IMR-90 (cell line): ENCODE measurements at regions not wholly inside any gene's neighbourhood (a gene's known extent, or its start where the extent isn't known, plus 50 kb on each side); places are given as distances from the start of the nearest gene placed in this dataset.

Source experiments
- ATAC-seq: fragments of 200-7000 bp; cut with Tn5 transposase; 2 replicates; pipeline ENCODE4 v1.9.1; 2020; ENCODE audit warnings: low read depth, mild to moderate bottlenecking, moderate library complexity
- BruUV-seq: library from RNA; stranded (reverse); fragments of 400-500 nt; replicated peaks from 2 replicates; lab custom pipeline; 2021; lab: Mats Ljungman, UMichigan
- CTCF ChIA-PET: fragments of 300-600 bp; formaldehyde crosslinking; extraction: SDS; loops from one replicate; lab custom pipeline; 2021; ENCODE audit warnings: antibody characterized with exemption; lab: Yijun Ruan, JAX
- POLR2A ChIA-PET: fragments of 300-600 bp; sonication (Branson Sonifier 250); formaldehyde crosslinking; loops from one replicate; lab custom pipeline; 2022; ENCODE audit warnings: antibody characterized with exemption; ENCODE audit not compliant: unreplicated experiment; lab: Charles Lee
- DNase-seq: peaks from one replicate; pipeline ENCODE4 v3.0.0; 2013
- H2AFZ ChIP-seq: replicated peaks from 2 replicates; pipeline ENCODE3; 2013; ENCODE audit warnings: low read length, mild to moderate bottlenecking; ENCODE audit not compliant: poor library complexity
- H2AK5ac ChIP-seq: 2 replicates; pipeline ENCODE4 v1.6.1; 2013; ENCODE audit warnings: low read depth, low read length, inconsistent platforms
- H2AK9ac ChIP-seq: replicated peaks from 2 replicates; pipeline ENCODE3; 2013; ENCODE audit warnings: mild to moderate bottlenecking, low read depth, low read length, moderate library complexity; ENCODE audit not compliant: poor library complexity
- H2BK120ac ChIP-seq: 2 replicates; pipeline ENCODE4 v1.6.1; 2013; ENCODE audit warnings: low read depth, low read length, inconsistent platforms
- H2BK15ac ChIP-seq: 3 replicates; pipeline ENCODE4 v1.6.1; 2013; ENCODE audit warnings: low read depth, low read length, inconsistent platforms
- H2BK20ac ChIP-seq: 2 replicates; pipeline ENCODE4 v1.6.1; 2013; ENCODE audit warnings: low read depth, mild to moderate bottlenecking, inconsistent platforms, low read length, moderate library complexity
- H2BK5ac ChIP-seq: 2 replicates; pipeline ENCODE4 v1.6.1; 2013; ENCODE audit warnings: mild to moderate bottlenecking, low read depth, low read length, inconsistent platforms; ENCODE audit not compliant: poor library complexity, severe bottlenecking
- H3K14ac ChIP-seq: replicated peaks from 2 replicates; pipeline ENCODE4 v1.6.1; 2013; ENCODE audit warnings: low read depth, low read length, inconsistent platforms
- H3K18ac ChIP-seq: 2 replicates; pipeline ENCODE4 v1.6.1; 2013; ENCODE audit warnings: low read depth, low read length, control low read depth
- H3K23ac ChIP-seq: 2 replicates; pipeline ENCODE4 v1.6.1; 2013; ENCODE audit warnings: low read depth, low read length, inconsistent platforms
- H3K27ac ChIP-seq: 2 replicates; pipeline ENCODE4 v1.5.1; 2013; ENCODE audit warnings: mild to moderate bottlenecking, control low read depth, low read length; ENCODE audit not compliant: insufficient read depth
- H3K27me3 ChIP-seq: 2 replicates; pipeline ENCODE4 v1.6.1; 2013; ENCODE audit warnings: low read length; ENCODE audit not compliant: control insufficient read depth, insufficient read depth
- H3K36me3 ChIP-seq: 2 replicates; pipeline ENCODE4 v1.6.1; 2013; ENCODE audit warnings: low read length, mixed read lengths; ENCODE audit not compliant: control insufficient read depth, insufficient read depth
- H3K4ac ChIP-seq: 2 replicates; pipeline ENCODE4 v1.6.1; 2013; ENCODE audit warnings: low read depth, low read length, inconsistent platforms
- H3K4me1 ChIP-seq: 2 replicates; pipeline ENCODE4 v1.6.1; 2013; ENCODE audit warnings: low read length, mixed read lengths; ENCODE audit not compliant: control insufficient read depth, insufficient read depth
- H3K4me2 ChIP-seq: 2 replicates; pipeline ENCODE4 v1.6.1; 2013; ENCODE audit warnings: low read depth, mild to moderate bottlenecking, control low read depth, low read length, moderate library complexity
- H3K4me3 ChIP-seq: 2 replicates; pipeline ENCODE4 v1.5.1; 2013; ENCODE audit warnings: low read depth, mild to moderate bottlenecking, control low read depth, low read length, moderate library complexity; ENCODE audit not compliant: insufficient read depth
- H3K56ac ChIP-seq: 2 replicates; pipeline ENCODE4 v1.6.1; 2013; ENCODE audit warnings: low read length, inconsistent platforms; ENCODE audit not compliant: insufficient read depth; ENCODE audit errors: extremely low read depth
- H3K79me1 ChIP-seq, 2 experiments: 2 replicates each; pipeline ENCODE4 v1.6.1; 2013; ENCODE audit warnings: low read length in 2 of 2, inconsistent platforms in 1 of 2, low read depth in 1 of 2
- H3K9ac ChIP-seq: 2 replicates; pipeline ENCODE4 v1.6.1; 2013; ENCODE audit warnings: low read depth, low read length, control low read depth
- H3K9me1 ChIP-seq: 2 replicates; pipeline ENCODE4 v1.6.1; 2013; ENCODE audit warnings: low read length, inconsistent platforms; ENCODE audit not compliant: insufficient read depth
- H3K9me3 ChIP-seq: 2 replicates; pipeline ENCODE4 v1.6.1; 2013; ENCODE audit warnings: low read length; ENCODE audit not compliant: control insufficient read depth, insufficient read depth
- H4K20me1 ChIP-seq: 2 replicates; pipeline ENCODE4 v1.6.1; 2013; ENCODE audit warnings: low read length, inconsistent platforms; ENCODE audit not compliant: insufficient read depth
- H4K5ac ChIP-seq: 2 replicates; pipeline ENCODE4 v1.6.1; 2013; ENCODE audit warnings: mild to moderate bottlenecking, low read depth, low read length, control low read depth
- H4K8ac ChIP-seq, 2 experiments: 2 replicates each; pipeline ENCODE4 v1.6.1; 2013; ENCODE audit warnings: low read depth in 2 of 2, low read length in 2 of 2, control low read depth in 1 of 2, inconsistent platforms in 1 of 2
- H4K91ac ChIP-seq: 2 replicates; pipeline ENCODE4 v1.6.1; 2013; ENCODE audit warnings: low read depth, low read length, inconsistent platforms; ENCODE audit not compliant: insufficient read depth
- BHLHE40 ChIP-seq: fragments of 150-350 bp; IDR thresholded peaks from 2 replicates; pipeline ENCODE4 v1.6.1; 2016; ENCODE audit warnings: mild to moderate bottlenecking, low read depth, low read length
- CHD1 ChIP-seq: IDR thresholded peaks from 2 replicates; pipeline ENCODE4 v1.6.1; 2012; ENCODE audit warnings: low read depth, low read length, improper control_type of control experiment
- CTCF ChIP-seq: conservative IDR thresholded peaks from 2 replicates; pipeline ENCODE4 v1.5.1; 2012; ENCODE audit warnings: mild to moderate bottlenecking, low read depth, low read length, improper control_type of control experiment
- ELK1 ChIP-seq: fragments of 150-350 bp; IDR thresholded peaks from 2 replicates; pipeline ENCODE4 v1.6.1; 2016; ENCODE audit warnings: low read depth, mild to moderate bottlenecking, low read length, moderate library complexity, borderline replicate concordance
- FOS ChIP-seq: fragments of 150-350 bp; IDR thresholded peaks from 2 replicates; pipeline ENCODE4 v1.6.1; 2016; ENCODE audit warnings: low read depth, low read length
- MAFK ChIP-seq: IDR thresholded peaks from 2 replicates; pipeline ENCODE4 v1.6.1; 2012; ENCODE audit warnings: low read depth, low read length, improper control_type of control experiment
- MAZ ChIP-seq: IDR thresholded peaks from 2 replicates; pipeline ENCODE4 v1.6.1; 2012; ENCODE audit warnings: low read depth, mild to moderate bottlenecking, low read length, improper control_type of control experiment, moderate library complexity, borderline replicate concordance
- MXI1 ChIP-seq: IDR thresholded peaks from 2 replicates; pipeline ENCODE4 v1.6.1; 2012; ENCODE audit warnings: low read depth, mild to moderate bottlenecking, low read length, moderate library complexity, borderline replicate concordance
- NFE2L2 ChIP-seq: fragments of 150-350 bp; IDR thresholded peaks from 2 replicates; pipeline ENCODE4 v1.6.1; 2016; ENCODE audit warnings: low read depth, mild to moderate bottlenecking, low read length
- POLR2A ChIP-seq: IDR thresholded peaks from 2 replicates; pipeline ENCODE4 v1.6.1; 2012; ENCODE audit warnings: mild to moderate bottlenecking, low read depth, low read length
- RAD21 ChIP-seq: IDR thresholded peaks from 2 replicates; pipeline ENCODE4 v1.6.1; 2012; ENCODE audit warnings: low read length, improper control_type of control experiment
- RCOR1 ChIP-seq: IDR thresholded peaks from 2 replicates; pipeline ENCODE4 v1.6.1; 2012; ENCODE audit warnings: mild to moderate bottlenecking, low read length, improper control_type of control experiment; ENCODE audit not compliant: insufficient replicate concordance
- RFX5 ChIP-seq: IDR thresholded peaks from 2 replicates; pipeline ENCODE4 v1.8.0; 2012; ENCODE audit warnings: low read depth, mild to moderate bottlenecking, low read length, moderate library complexity
- SMC3 ChIP-seq: fragments of 150-350 bp; IDR thresholded peaks from 2 replicates; pipeline ENCODE4 v1.6.1; 2016; ENCODE audit warnings: low read depth, mild to moderate bottlenecking, antibody characterized with exemption, low read length, moderate library complexity
- USF2 ChIP-seq: fragments of 150-350 bp; IDR thresholded peaks from 2 replicates; pipeline ENCODE4 v1.6.1; 2017; ENCODE audit warnings: mild to moderate bottlenecking, antibody characterized with exemption, low read length, low read depth
- WGBS, 2 experiments: methylation state at CpG; one replicate each; pipeline versions ENCODE4 v1.1.5 to v1.1.7; 2013; ENCODE audit warnings: missing lambda C conversion rate in 2 of 2; ENCODE audit not compliant: insufficient read length in 1 of 2; ENCODE audit errors: extremely low coverage in 2 of 2; 5-methylcytosine and 5-hydroxymethylcytosine counted together
- dilution Hi-C: fragments of 300-500 bp; cut with HindIII; formaldehyde crosslinking; loops from one replicate; pipeline ENCODE4 v1.14.3; 2018; ENCODE audit warnings: low sequenced_read_pairs; ENCODE audit not compliant: unreplicated experiment
- in situ Hi-C: fragments of 300-500 bp; cut with MboI; formaldehyde crosslinking; loops from 3 replicates; pipeline ENCODE4 v1.14.3; 2019; ENCODE audit warnings: low sequenced_read_pairs, inconsistent platforms, mixed read lengths
- intact Hi-C: fragments of 100-400 bp; cut with micrococcal nuclease; formaldehyde crosslinking; loops from 2 replicates; pipeline ENCODE4 v1.10.0; 2022

- H4K8ac ChIP-seq: peak overlapping the region; percentile 81 to 89; a peak in 3 of 4 replicates
- peak overlapping the region; percentile 32; the same call in 1 of the 2 replicates for H3K9ac ChIP-seq
- peak overlapping the region; percentile 70; the same call in 1 of the 2 replicates for H3K23ac ChIP-seq
- peak overlapping the region; percentile 51 for H4K5ac ChIP-seq
- dilution Hi-C loops (no loop called here), intact Hi-C loops (loop anchor here (2.0 to 10.0 kb wide), 4 partner anchors 78 to 416 kb away; a partner anchor contains a TSS), in situ Hi-C loops (no loop called here)
- ChIA-PET POLR2A (interaction anchor here (1.2 kb wide), 1 partner anchor 8 kb away, joined by 4 read pairs; no protein-coding TSS in a partner anchor), CTCF (interaction anchor here (0.7 to 1.5 kb wide), 3 partner anchors 194 to 245 kb away, joined by 3 to 4 read pairs (median 3); no protein-coding TSS in a partner anchor)
- peak overlapping the region; percentile 29 for H2AFZ ChIP-seq
- peak overlapping the region; percentile 83; the same call in 1 of the 2 replicates for H3K14ac ChIP-seq
- DNase-seq: peak; percentile 99
- H3K4me1 ChIP-seq: peaks cover 16% of the 10 kb centered on the region
- peak overlapping the region; percentile 70 for H2BK5ac ChIP-seq
- no CpG with 5 or more reads among the region's 10 CpGs for WGBS, 2 experiments
- peak overlapping the region; percentile 69; the same call in 1 of the 2 replicates for H3K4ac ChIP-seq
- H3K4me2 ChIP-seq: peak overlapping the region; percentile 39
- H2BK20ac ChIP-seq: peak overlapping the region; percentile 93; the same call in 1 of the 2 replicates
- H3K27me3 ChIP-seq: no peaks in the 10 kb centered on the region
- H3K56ac ChIP-seq: peak overlapping the region; percentile 77; the same call in 1 of the 2 replicates
- H2AK5ac ChIP-seq: no peak overlapping the region
- H3K9me3 ChIP-seq: peaks cover 4% of the 10 kb centered on the region
- peak overlapping the region; percentile 95 for H2BK120ac ChIP-seq
- H4K91ac ChIP-seq: peak overlapping the region; percentile 65; the same call in 1 of the 2 replicates
- peaks cover 12% of the 10 kb centered on the region for H3K9me1 ChIP-seq
- H2BK15ac ChIP-seq: peak overlapping the region; percentile 95; the same call in 1 of the 3 replicates
- no peak overlapping the region for H3K4me3 ChIP-seq
- no peaks in the 10 kb centered on the region for H4K20me1 ChIP-seq
- no TSS peak for BruUV-seq
- peak overlapping the region; percentile 50 for H3K27ac ChIP-seq
- peak; percentile 95 for ATAC-seq
- peaks cover 42 to 59% of the 10 kb centered on the region in 2 experiments for H3K79me1 ChIP-seq
- no peak overlapping the region for H2AK9ac ChIP-seq
- H3K36me3 ChIP-seq: no peaks in the 10 kb centered on the region; the same call in 1 of the 2 replicates
- H3K18ac ChIP-seq: peak overlapping the region; percentile 85; the same call in 1 of the 2 replicates
- TF ChIP-seq USF2 (peak; percentile 93), BHLHE40 (peak; percentile 81), RAD21 (peak; percentile 29; the same call in 1 of the 2 replicates), FOS (peak; percentile 88), MAZ (no peak), RCOR1 (no peak), MXI1 (peak; percentile 82), POLR2A (no peak), CHD1 (no peak), ELK1 (no peak), MAFK (peak; percentile 9; the same call in 1 of the 2 replicates), SMC3 (no peak), RFX5 (no peak), NFE2L2 (peak; percentile 66), CTCF (no peak)
These were observed 764.4 kb downstream of the LIG4 start for GRCh38 chr13:107450931-107451330.
